ENCODE measurements at regions not wholly inside any gene's neighbourhood (a gene's known extent, or its start where the extent isn't known, plus 50 kb on each side); places are given as distances from the start of the nearest gene placed in this dataset.
"Not testable (repeated sequence)": the region's sequence is repeated elsewhere in the genome, so short reads cannot be mapped to it uniquely, and the experiment has no call there.

GRCh38 chr10:109046427-109046826, 876.9 kb downstream of the XPNPEP1 start:
- DNase-seq: not testable (repeated sequence)

GRCh38 chr10:109040622-109041021, 882.7 kb downstream of the XPNPEP1 start:
- DNase-seq: no peak

GRCh38 chr10:109037978-109038377, 885.3 kb downstream of the XPNPEP1 start:
- no peak for DNase-seq

- no peak for DNase-seq
Observed at GRCh38 chr10:109030581-109031210, 892.6 kb downstream of the XPNPEP1 start.

GRCh38 chr10:109029870-109030269, 893.4 kb downstream of the XPNPEP1 start:
- no peak for DNase-seq

GRCh38 chr10:109027534-109028185, 895.7 kb downstream of the XPNPEP1 start:
- DNase-seq: no peak

- no peak for DNase-seq
Observed at GRCh38 chr10:109025172-109025571, 898.1 kb downstream of the XPNPEP1 start.

- no peak for DNase-seq
Observed at GRCh38 chr10:109022417-109023049, 900.8 kb downstream of the XPNPEP1 start.

- no peak for DNase-seq
Observed at GRCh38 chr10:109019001-109019424, 904.3 kb downstream of the XPNPEP1 start.

- no peak for DNase-seq
Observed at GRCh38 chr10:109007514-109007913, 915.8 kb downstream of the XPNPEP1 start.

- DNase-seq: no peak
Observed at GRCh38 chr10:108990441-108990840, 932.9 kb downstream of the XPNPEP1 start.

- no peak for DNase-seq
Observed at GRCh38 chr10:108989976-108990375, 933.3 kb downstream of the XPNPEP1 start.

- DNase-seq: no peak
Observed at GRCh38 chr10:108982159-108982558, 941.2 kb downstream of the XPNPEP1 start.

- DNase-seq: no peak
Observed at GRCh38 chr10:108980869-108981268, 942.4 kb downstream of the XPNPEP1 start.

- no peak for DNase-seq
Observed at GRCh38 chr10:108975459-108976058, 947.8 kb downstream of the XPNPEP1 start.

- no peak for DNase-seq
Observed at GRCh38 chr10:108970016-108970415, 953.3 kb downstream of the XPNPEP1 start.

- no peak for DNase-seq
Observed at GRCh38 chr10:108966411-108966810, 956.9 kb downstream of the XPNPEP1 start.

- no peak for DNase-seq
Observed at GRCh38 chr10:108966005-108966404, 957.3 kb downstream of the XPNPEP1 start.

GRCh38 chr10:108962172-108962571, 961.1 kb downstream of the XPNPEP1 start:
- no peak for DNase-seq

- no peak for DNase-seq
Observed at GRCh38 chr10:108957681-108958080, 965.6 kb downstream of the XPNPEP1 start.

GRCh38 chr10:108956149-108956548, 967.2 kb downstream of the XPNPEP1 start:
- DNase-seq: no peak

GRCh38 chr10:108920029-108920428, 1003.3 kb downstream of the XPNPEP1 start:
- DNase-seq: not testable (repeated sequence)

- DNase-seq: no peak
Observed at GRCh38 chr10:108913300-108913699, 1010.0 kb downstream of the XPNPEP1 start.
